HepG2 (cell line): ENCODE measurements at regions not wholly inside any gene's neighbourhood (a gene's known extent, or its start where the extent isn't known, plus 50 kb on each side); places are given as distances from the start of the nearest gene placed in this dataset.

Experiments
- ATAC-seq: fragments of 200-7000 bp; cut with Tn5 transposase; 3 replicates; pipeline ENCODE4 v1.9.1; 2020; ENCODE audit warnings: mild to moderate bottlenecking, moderate library complexity
- BruUV-seq: library from RNA; stranded (reverse); fragments of 400-500 nt; replicated peaks from 2 replicates; lab custom pipeline; 2021; lab: Mats Ljungman, UMichigan
- CTCF ChIA-PET: fragments of 300-600 bp; formaldehyde crosslinking; extraction: SDS; loops from one replicate; lab custom pipeline; 2021; ENCODE audit warnings: low total read pairs, inconsistent platforms, low intra/inter-chr PET ratio; lab: Yijun Ruan, JAX
- POLR2A ChIA-PET: fragments of 350-600 bp; sonication (Branson Sonifier 250); formaldehyde crosslinking; loops from one replicate; lab custom pipeline; 2020; ENCODE audit warnings: antibody characterized with exemption, inconsistent platforms; lab: Yijun Ruan, JAX
- DNase-seq: peaks from one replicate; pipeline ENCODE4 v3.0.0-alpha.2; 2015; ENCODE audit warnings: low spot score
- FAIRE-seq: peaks from 3 replicates; lab custom pipeline; 2011; peaks lifted over from hg19 to GRCh38; lab: Jason Lieb, UNC
- H2AFZ ChIP-seq: one replicate; pipeline ENCODE4 v1.6.1; 2011; ENCODE audit warnings: low read length, inconsistent platforms
- H3K27ac ChIP-seq: fragments of 300-600 bp; 3 replicates; pipeline ENCODE4 v1.8.0; 2011; ENCODE audit warnings: mixed run types, mild to moderate bottlenecking, mixed read lengths, low read length, inconsistent platforms; ENCODE audit not compliant: insufficient read depth; ENCODE audit errors: extremely low read length
- H3K27me3 ChIP-seq, 2 experiments: fragments of 200-600 bp in 1 of 2; 2 replicates in 1 of 2; 3 replicates in 1 of 2; pipeline versions ENCODE4 v1.6.0 to v1.8.0; 2011; ENCODE audit warnings: low read length in 2 of 2, mild to moderate bottlenecking in 2 of 2, moderate library complexity in 2 of 2, inconsistent platforms in 1 of 2; ENCODE audit not compliant: insufficient read depth in 2 of 2, control insufficient read depth in 1 of 2
- H3K36me3 ChIP-seq, 2 experiments: fragments of 200-600 bp in 1 of 2; replicated peaks in 1 of 2; 2 replicates in 1 of 2; 3 replicates in 1 of 2; pipeline versions ENCODE4 v1.5.1 to v1.8.0; 2011; ENCODE audit warnings: low read length in 2 of 2, inconsistent platforms in 1 of 2; ENCODE audit not compliant: insufficient read depth in 2 of 2, control insufficient read depth in 1 of 2
- H3K4me1 ChIP-seq: 2 replicates; pipeline ENCODE4 v1.5.1; 2012; ENCODE audit warnings: low read length, inconsistent platforms; ENCODE audit not compliant: insufficient read depth
- H3K4me2 ChIP-seq: 2 replicates; pipeline ENCODE4 v1.6.0; 2011; ENCODE audit warnings: low read depth, low read length, inconsistent platforms
- H3K4me3 ChIP-seq, 3 experiments: fragments of 200-600 bp in 1 of 3; sonication (generic), shearing (Covaris generic) in 1 of 3; replicated peaks in 1 of 3; 2 replicates each; pipeline ENCODE4 v1.5.1; 2011 to 2016; ENCODE audit warnings: low read length in 3 of 3, inconsistent platforms in 2 of 3, low read depth in 2 of 3, mild to moderate bottlenecking in 2 of 3, control low read depth in 1 of 3, mixed read lengths in 1 of 3; ENCODE audit not compliant: insufficient read depth in 1 of 3
- H3K79me2 ChIP-seq: one replicate; pipeline ENCODE4 v1.6.1; 2011; ENCODE audit warnings: low read length, inconsistent platforms; ENCODE audit not compliant: insufficient read depth
- H3K9ac ChIP-seq: 2 replicates; pipeline ENCODE4 v1.6.0; 2011; ENCODE audit warnings: mild to moderate bottlenecking, low read depth, low read length, inconsistent platforms; ENCODE audit not compliant: insufficient read depth
- H3K9me3 ChIP-seq: 2 replicates; pipeline ENCODE4 v1.5.1; 2012; ENCODE audit warnings: mild to moderate bottlenecking, low read length
- H4K20me1 ChIP-seq: 2 replicates; pipeline ENCODE4 v1.6.0; 2011; ENCODE audit warnings: inconsistent platforms, mild to moderate bottlenecking, low read length, moderate library complexity; ENCODE audit not compliant: insufficient read depth
- ATF7 ChIP-seq, 2 experiments: fragments of 450-650 bp in 1 of 2; sonication (generic) in 1 of 2; formaldehyde crosslinking in 1 of 2; IDR thresholded peaks; 2 replicates each; pipeline versions ENCODE4 v1.4.0 to v1.6.1; 2016 to 2020; ENCODE audit warnings: antibody characterized with exemption in 1 of 2, mild to moderate bottlenecking in 1 of 2, missing genetic modification reagents in 1 of 2
- BCLAF1 ChIP-seq: fragments of 450-650 bp; IDR thresholded peaks from 2 replicates; pipeline ENCODE4 v1.6.1; 2017; ENCODE audit warnings: mild to moderate bottlenecking
- CC2D1A ChIP-seq: sonication (generic); formaldehyde crosslinking; IDR thresholded peaks from 2 replicates; pipeline ENCODE4 v1.8.1; 2023; ENCODE audit warnings: mild to moderate bottlenecking, missing genetic modification reagents
- CREB1 ChIP-seq, 2 experiments: fragments of 450-650 bp in 1 of 2; IDR thresholded peaks; 2 replicates each; pipeline ENCODE4 v1.6.1; 2016 to 2017; ENCODE audit warnings: control low read depth in 1 of 2, mild to moderate bottlenecking in 1 of 2, missing compliant biosample characterization in 1 of 2, missing genetic modification characterization in 1 of 2
- NAIF1 ChIP-seq: sonication (generic); formaldehyde crosslinking; IDR thresholded peaks from 2 replicates; pipeline ENCODE4 v1.5.0; 2020; ENCODE audit warnings: mild to moderate bottlenecking, missing genetic modification reagents, borderline replicate concordance
- ZNF17 ChIP-seq: sonication (generic); formaldehyde crosslinking; IDR thresholded peaks from 2 replicates; pipeline ENCODE4 v1.5.0; 2020; ENCODE audit warnings: mild to moderate bottlenecking, missing genetic modification reagents
- WGBS: methylation state at CpG from one replicate; pipeline ENCODE4 v1.1.6; 2017; ENCODE audit warnings: low lambda C conversion rate; 5-methylcytosine and 5-hydroxymethylcytosine counted together
- in situ Hi-C: cut with HindIII; loops from 2 replicates; pipeline ENCODE4 v1.10.0; 2017; ENCODE audit warnings: low pct_unique_long_range_greater_than_20kb; ENCODE audit not compliant: extremely low pct_ligation_motif_present
- intact Hi-C: fragments of 100-400 bp; cut with micrococcal nuclease; formaldehyde crosslinking; loops from one replicate; pipeline ENCODE4 v1.10.0; 2022; ENCODE audit not compliant: unreplicated experiment

- DNase-seq (peak; percentile 7), ATAC-seq (no peak), FAIRE-seq (no peak)
- in situ Hi-C loops (no loop called here), intact Hi-C loops (no loop called here)
- WGBS, result 52% methylated on average over 1 of the region's 1 CpG
- H3K36me3 ChIP-seq, result no peaks in the 10 kb centered on the region
- H3K9ac ChIP-seq, result no peak overlapping the region
- no peaks in the 10 kb centered on the region for H3K79me2 ChIP-seq
- H3K27ac ChIP-seq, result no peak overlapping the region
- TF ChIP-seq BCLAF1, result no peak
- TF ChIP-seq ATF7 (IDR thresholded peaks at IDR 0.05), result peak; percentile 74
- TF ChIP-seq ATF7 (CRISPR knock-in tag; IDR thresholded peaks at IDR 0.05), result no peak
- TF ChIP-seq CREB1 (IDR thresholded peaks at IDR 0.05), result 0 out of 2 replicates have a peak, but pooled peaks have one; percentile 25
- no peak for TF ChIP-seq CREB1 (CRISPR knock-in tag; IDR thresholded peaks at IDR 0.05)
- TF ChIP-seq ZNF17, result no peak
- TF ChIP-seq NAIF1 (CRISPR knock-in tag), result no peak
- no peak for TF ChIP-seq CC2D1A (CRISPR knock-in tag)
- no peak overlapping the region for H2AFZ ChIP-seq
- no peaks in the 10 kb centered on the region for H3K27me3 ChIP-seq
- no TSS peak for BruUV-seq
- no peaks in the 10 kb centered on the region for H4K20me1 ChIP-seq
- H3K4me1 ChIP-seq, result no peaks in the 10 kb centered on the region
- ChIA-PET CTCF (no interaction called here), POLR2A (no interaction called here)
- H3K4me3 ChIP-seq, result no peak overlapping the region
- no peaks in the 10 kb centered on the region for H3K9me3 ChIP-seq
- H3K4me2 ChIP-seq, result no peak overlapping the region
These were observed 177.1 kb downstream of the RMST start for GRCh38 chr12:97639702-97640101.
